Smooth muscle cell (in vitro differentiated cells): ENCODE measurements at regions not wholly inside any gene's neighbourhood (a gene's known extent, or its start where the extent isn't known, plus 50 kb on each side); places are given as distances from the start of the nearest gene placed in this dataset.

ENCODE experiments used
- DNase-seq: peaks from one replicate; lab custom pipeline; 2025; ENCODE audit not compliant: unreplicated experiment; lab: John Stamatoyannopoulos, UW
- H2AFZ ChIP-seq: fragments of 200-600 bp; sonication (generic); 2 replicates; pipeline ENCODE4 v1.6.0; 2016; ENCODE audit warnings: antibody characterized with exemption, low read depth, mild to moderate bottlenecking
- H3F3A ChIP-seq: fragments of 200-600 bp; sonication (generic); 2 replicates; pipeline ENCODE4 v1.6.0; 2017; ENCODE audit warnings: antibody characterized with exemption, low read depth
- H3K27ac ChIP-seq: fragments of 200-600 bp; sonication (generic); 2 replicates; pipeline ENCODE4 v1.5.1; 2016; ENCODE audit warnings: low read depth, mild to moderate bottlenecking
- H3K27me3 ChIP-seq: fragments of 200-600 bp; sonication (generic); 2 replicates; pipeline ENCODE4 v1.6.1; 2016; ENCODE audit warnings: low read depth, mild to moderate bottlenecking
- H3K36me3 ChIP-seq: fragments of 200-600 bp; sonication (generic); 2 replicates; pipeline ENCODE4 v1.5.1; 2016; ENCODE audit warnings: low read depth
- H3K4me1 ChIP-seq: fragments of 200-600 bp; sonication (generic); 2 replicates; pipeline ENCODE4 v1.5.1; 2016; ENCODE audit warnings: low read depth
- H3K4me2 ChIP-seq: fragments of 200-600 bp; sonication (generic); 2 replicates; pipeline ENCODE4 v1.6.0; 2016; ENCODE audit warnings: mild to moderate bottlenecking
- H3K4me3 ChIP-seq: fragments of 200-600 bp; sonication (generic); 2 replicates; pipeline ENCODE4 v1.5.1; 2016; ENCODE audit warnings: mild to moderate bottlenecking
- H3K79me2 ChIP-seq: fragments of 200-600 bp; sonication (generic); 2 replicates; pipeline ENCODE4 v1.6.0; 2016; ENCODE audit warnings: low read depth, mild to moderate bottlenecking
- H3K9ac ChIP-seq: fragments of 200-600 bp; sonication (generic); 2 replicates; pipeline ENCODE4 v1.6.0; 2016; ENCODE audit warnings: low read depth
- H3K9me3 ChIP-seq: fragments of 200-600 bp; sonication (generic); replicated peaks from 2 replicates; pipeline ENCODE4 v1.5.1; 2016; ENCODE audit warnings: low read depth
- H4K20me1 ChIP-seq: fragments of 200-600 bp; sonication (generic); 2 replicates; pipeline ENCODE4 v1.6.0; 2016; ENCODE audit warnings: low read depth
- CTCF ChIP-seq: fragments of 200-600 bp; sonication (generic); IDR thresholded peaks from 2 replicates; pipeline ENCODE4 v1.5.1; 2017; ENCODE audit warnings: borderline replicate concordance, mild to moderate bottlenecking, antibody characterized with exemption; ENCODE audit not compliant: insufficient read depth, poor library complexity, severe bottlenecking
- WGBS: methylation state at CpG from one replicate; pipeline ENCODE4 v1.1.7; 2016; ENCODE audit warnings: low lambda C conversion rate; 5-methylcytosine and 5-hydroxymethylcytosine counted together

- H3K27ac ChIP-seq: no peak overlapping the region
- no peak for DNase-seq
- H3K27me3 ChIP-seq: no peaks in the 10 kb centered on the region
- H3K79me2 ChIP-seq: no peaks in the 10 kb centered on the region
- H3K4me2 ChIP-seq: no peak overlapping the region
- H3K4me1 ChIP-seq: peaks cover 19% of the 10 kb centered on the region
- H2AFZ ChIP-seq: no peak overlapping the region
- H4K20me1 ChIP-seq: no peaks in the 10 kb centered on the region
- no peak overlapping the region for H3K9ac ChIP-seq
- H3F3A ChIP-seq: no peaks in the 10 kb centered on the region
- no peak overlapping the region for H3K4me3 ChIP-seq
- no peaks in the 10 kb centered on the region for H3K36me3 ChIP-seq
- no peak for TF ChIP-seq CTCF
- no peaks in the 10 kb centered on the region for H3K9me3 ChIP-seq
These were observed 317.8 kb downstream of the MMUT start for GRCh38 chr6:49145280-49145679.

GRCh38 chr6:49142421-49143151 is 320.5 kb downstream of the MMUT start:
- Histone ChIP-seq H3K4me1 (peaks cover 19% of the 10 kb centered on the region), H4K20me1 (no peaks in the 10 kb centered on the region), H3K4me3 (no peak overlapping the region), H3K9me3 (no peaks in the 10 kb centered on the region), H3K27me3 (no peaks in the 10 kb centered on the region), H3K9ac (no peak overlapping the region), H3K79me2 (no peaks in the 10 kb centered on the region), H2AFZ (no peak overlapping the region), H3F3A (no peaks in the 10 kb centered on the region), H3K27ac (no peak overlapping the region), H3K36me3 (no peaks in the 10 kb centered on the region), H3K4me2 (no peak overlapping the region)
- no peak for TF ChIP-seq CTCF
- DNase-seq: no peak
- 45% methylated on average over 7 of the region's 7 CpGs for WGBS

GRCh38 chr6:49121970-49122369 is 341.1 kb downstream of the MMUT start:
- H2AFZ ChIP-seq: no peak overlapping the region
- H3K27ac ChIP-seq: no peak overlapping the region
- no peak overlapping the region for H3K9ac ChIP-seq
- no peaks in the 10 kb centered on the region for H3K4me1 ChIP-seq
- no peaks in the 10 kb centered on the region for H3K9me3 ChIP-seq
- TF ChIP-seq CTCF: no peak
- H3K79me2 ChIP-seq: no peaks in the 10 kb centered on the region
- H4K20me1 ChIP-seq: no peaks in the 10 kb centered on the region
- WGBS: 96% methylated on average over 3 of the region's 3 CpGs
- DNase-seq: no peak
- H3K27me3 ChIP-seq: no peaks in the 10 kb centered on the region
- H3K4me3 ChIP-seq: no peak overlapping the region
- H3K36me3 ChIP-seq: no peaks in the 10 kb centered on the region
- H3K4me2 ChIP-seq: no peak overlapping the region
- H3F3A ChIP-seq: no peaks in the 10 kb centered on the region

GRCh38 chr6:49118478-49118877 is 344.6 kb downstream of the MMUT start:
- H2AFZ ChIP-seq: no peak overlapping the region
- TF ChIP-seq CTCF: no peak
- H3K4me3 ChIP-seq: no peak overlapping the region
- DNase-seq: no peak
- no peaks in the 10 kb centered on the region for H3K79me2 ChIP-seq
- no peaks in the 10 kb centered on the region for H3K4me1 ChIP-seq
- no peaks in the 10 kb centered on the region for H3K27me3 ChIP-seq
- no peaks in the 10 kb centered on the region for H4K20me1 ChIP-seq
- no peaks in the 10 kb centered on the region for H3K9me3 ChIP-seq
- no peaks in the 10 kb centered on the region for H3K36me3 ChIP-seq
- no peak overlapping the region for H3K9ac ChIP-seq
- no peak overlapping the region for H3K4me2 ChIP-seq
- no peak overlapping the region for H3K27ac ChIP-seq
- no peaks in the 10 kb centered on the region for H3F3A ChIP-seq
